Ishikawa (cell line): ENCODE measurements at regions not wholly inside any gene's neighbourhood (a gene's known extent, or its start where the extent isn't known, plus 50 kb on each side); places are given as distances from the start of the nearest gene placed in this dataset.

Experiments
- RAD21 ChIP-seq: IDR thresholded peaks from 2 replicates; pipeline ENCODE4 v1.6.1; 2012; ENCODE audit warnings: low read depth
- TAF1 ChIP-seq: IDR thresholded peaks from 2 replicates; pipeline ENCODE4 v1.6.1; 2012; ENCODE audit warnings: low read depth, mild to moderate bottlenecking
- USF1 ChIP-seq: IDR thresholded peaks from 2 replicates; pipeline ENCODE4 v1.6.1; 2012

- TF ChIP-seq RAD21 (no peak), USF1 (no peak), TAF1 (no peak)
These were observed 191.9 kb upstream of the FN1 start for GRCh38 chr2:215627771-215628170.
